Hepatocyte (in vitro differentiated cells): ENCODE measurements at regions not wholly inside any gene's neighbourhood (a gene's known extent, or its start where the extent isn't known, plus 50 kb on each side); places are given as distances from the start of the nearest gene placed in this dataset.

Experiments
- EZH2 ChIP-seq: fragments of 200-600 bp; sonication (generic); IDR thresholded peaks from 2 replicates; pipeline ENCODE4 v1.6.1; 2016; ENCODE audit warnings: antibody characterized with exemption, mild to moderate bottlenecking, borderline replicate concordance
- TF ChIP-seq, protein P1 (sequence below): fragments of 200-600 bp; sonication (generic); IDR thresholded peaks from 2 replicates; pipeline ENCODE4 v1.5.1; 2016; ENCODE audit warnings: antibody characterized with exemption, mild to moderate bottlenecking; ENCODE audit not compliant: poor library complexity

GRCh38 chrX:39152106-39152649, 350.9 kb downstream of the MID1IP1 start:
- TF ChIP-seq, protein P1, sequence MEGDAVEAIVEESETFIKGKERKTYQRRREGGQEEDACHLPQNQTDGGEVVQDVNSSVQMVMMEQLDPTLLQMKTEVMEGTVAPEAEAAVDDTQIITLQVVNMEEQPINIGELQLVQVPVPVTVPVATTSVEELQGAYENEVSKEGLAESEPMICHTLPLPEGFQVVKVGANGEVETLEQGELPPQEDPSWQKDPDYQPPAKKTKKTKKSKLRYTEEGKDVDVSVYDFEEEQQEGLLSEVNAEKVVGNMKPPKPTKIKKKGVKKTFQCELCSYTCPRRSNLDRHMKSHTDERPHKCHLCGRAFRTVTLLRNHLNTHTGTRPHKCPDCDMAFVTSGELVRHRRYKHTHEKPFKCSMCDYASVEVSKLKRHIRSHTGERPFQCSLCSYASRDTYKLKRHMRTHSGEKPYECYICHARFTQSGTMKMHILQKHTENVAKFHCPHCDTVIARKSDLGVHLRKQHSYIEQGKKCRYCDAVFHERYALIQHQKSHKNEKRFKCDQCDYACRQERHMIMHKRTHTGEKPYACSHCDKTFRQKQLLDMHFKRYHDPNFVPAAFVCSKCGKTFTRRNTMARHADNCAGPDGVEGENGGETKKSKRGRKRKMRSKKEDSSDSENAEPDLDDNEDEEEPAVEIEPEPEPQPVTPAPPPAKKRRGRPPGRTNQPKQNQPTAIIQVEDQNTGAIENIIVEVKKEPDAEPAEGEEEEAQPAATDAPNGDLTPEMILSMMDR, result peak; percentile 46
- TF ChIP-seq EZH2, result no peak
